ENCODE measurements at regions not wholly inside any gene's neighbourhood (a gene's known extent, or its start where the extent isn't known, plus 50 kb on each side); places are given as distances from the start of the nearest gene placed in this dataset.
"Not testable (repeated sequence)": the region's sequence is repeated elsewhere in the genome, so short reads cannot be mapped to it uniquely, and the experiment has no call there.

- no peak for DNase-seq
Measured at GRCh38 chr7:81210137-81211064, 291.6 kb upstream of the SEMA3C start.

DNA sequence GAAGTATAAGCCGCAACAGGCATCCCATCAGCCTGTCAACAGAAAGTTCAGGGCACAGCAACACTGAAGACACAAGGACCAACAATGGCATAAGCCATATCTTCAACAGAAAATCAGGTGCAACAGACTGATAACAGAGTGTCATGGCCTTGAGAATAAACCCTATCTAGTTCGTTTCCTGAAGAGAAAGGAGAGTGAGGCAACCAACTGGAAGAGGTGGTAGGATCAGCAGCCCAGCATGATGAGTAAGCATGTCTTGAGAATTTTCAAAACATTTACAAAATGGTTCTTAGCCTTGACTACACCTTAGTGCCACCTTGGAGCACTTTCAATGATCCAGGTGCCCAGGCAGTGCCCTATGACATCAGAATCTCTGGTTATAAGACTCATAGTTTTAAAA is 290.2 kb upstream of the SEMA3C start:
- no peak for DNase-seq

- no peak for DNase-seq
Measured at GRCh38 chr7:81207801-81208200, 288.9 kb upstream of the SEMA3C start.

- DNase-seq: no peak
Measured at GRCh38 chr7:81206667-81207360, 288.0 kb upstream of the SEMA3C start.

GRCh38 chr7:81206217-81206616 is 287.4 kb upstream of the SEMA3C start:
- no peak for DNase-seq

GRCh38 chr7:81201188-81201587 is 282.3 kb upstream of the SEMA3C start:
- no peak for DNase-seq

- no peak for DNase-seq
Measured at GRCh38 chr7:81198766-81199165, 279.9 kb upstream of the SEMA3C start.

GRCh38 chr7:81197266-81197665 is 278.4 kb upstream of the SEMA3C start:
- DNase-seq: no peak

GRCh38 chr7:81195033-81195432 is 276.2 kb upstream of the SEMA3C start:
- DNase-seq: no peak

DNA sequence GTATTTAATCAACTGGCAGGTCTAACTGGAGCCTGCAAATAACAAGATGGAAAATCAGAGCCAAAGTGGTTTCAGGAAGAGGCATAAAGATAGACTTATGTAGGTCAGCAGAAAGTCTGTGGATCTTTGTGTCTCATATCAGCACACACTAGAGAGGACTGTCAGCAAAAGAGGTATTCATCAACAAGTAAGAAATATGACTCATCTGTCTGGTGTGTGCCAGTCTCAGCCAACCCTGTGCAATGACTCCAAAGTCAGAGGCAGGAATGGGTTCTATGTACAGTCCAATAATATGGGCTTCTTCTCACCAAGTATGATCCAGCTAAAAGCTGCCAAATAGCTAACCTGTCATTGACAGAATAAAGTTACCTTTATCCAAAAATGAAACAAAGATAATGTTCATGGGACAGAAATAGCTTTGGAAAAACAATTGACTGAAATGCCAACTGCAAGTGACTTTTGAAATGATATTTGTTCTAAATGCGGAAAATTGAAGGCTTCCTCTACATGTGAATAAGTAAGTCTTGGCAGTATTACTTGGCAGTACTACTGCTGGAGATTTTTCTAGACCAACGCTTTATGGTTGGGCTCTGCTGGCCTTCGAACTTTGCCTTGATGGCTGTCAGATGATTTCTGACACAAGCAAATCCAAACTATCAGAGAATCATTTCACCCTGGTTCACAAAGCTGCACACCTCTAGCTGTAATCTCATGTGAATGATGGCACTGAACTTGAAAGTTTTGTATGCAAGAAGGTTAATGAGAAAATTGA is 272.3 kb upstream of the SEMA3C start:
- no peak for DNase-seq

GRCh38 chr7:81187753-81188152 is 268.9 kb upstream of the SEMA3C start:
- no peak for DNase-seq

- DNase-seq: no peak
Measured at GRCh38 chr7:81186691-81187090, 267.8 kb upstream of the SEMA3C start.

GRCh38 chr7:81185072-81185471 is 266.2 kb upstream of the SEMA3C start:
- DNase-seq: no peak

GRCh38 chr7:81183326-81183725 is 264.5 kb upstream of the SEMA3C start:
- no peak for DNase-seq

- not testable (repeated sequence) for DNase-seq
Measured at GRCh38 chr7:81182056-81182455, 263.2 kb upstream of the SEMA3C start.

DNA sequence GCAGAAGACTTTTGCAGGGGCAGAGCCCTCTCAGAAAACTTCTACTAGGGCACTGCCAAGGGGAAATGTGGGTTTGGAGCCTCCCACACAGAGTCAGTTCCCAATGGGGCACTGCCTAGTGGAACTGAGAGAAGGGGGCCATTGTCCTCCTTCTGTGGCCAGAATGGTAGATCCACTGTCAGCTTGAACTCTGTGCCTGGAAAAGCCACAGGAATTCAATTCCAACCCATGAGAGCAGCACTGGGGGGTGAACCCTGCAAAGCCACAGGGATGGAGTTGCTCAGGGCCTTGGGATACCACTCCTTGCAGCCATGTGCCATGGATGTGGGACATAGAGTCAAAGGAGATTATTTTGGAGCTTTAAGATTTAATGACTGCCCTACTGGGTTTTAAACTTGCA is 262.2 kb upstream of the SEMA3C start:
- DNase-seq: no peak

GRCh38 chr7:81180573-81180972 is 261.7 kb upstream of the SEMA3C start:
- DNase-seq: no peak

DNA sequence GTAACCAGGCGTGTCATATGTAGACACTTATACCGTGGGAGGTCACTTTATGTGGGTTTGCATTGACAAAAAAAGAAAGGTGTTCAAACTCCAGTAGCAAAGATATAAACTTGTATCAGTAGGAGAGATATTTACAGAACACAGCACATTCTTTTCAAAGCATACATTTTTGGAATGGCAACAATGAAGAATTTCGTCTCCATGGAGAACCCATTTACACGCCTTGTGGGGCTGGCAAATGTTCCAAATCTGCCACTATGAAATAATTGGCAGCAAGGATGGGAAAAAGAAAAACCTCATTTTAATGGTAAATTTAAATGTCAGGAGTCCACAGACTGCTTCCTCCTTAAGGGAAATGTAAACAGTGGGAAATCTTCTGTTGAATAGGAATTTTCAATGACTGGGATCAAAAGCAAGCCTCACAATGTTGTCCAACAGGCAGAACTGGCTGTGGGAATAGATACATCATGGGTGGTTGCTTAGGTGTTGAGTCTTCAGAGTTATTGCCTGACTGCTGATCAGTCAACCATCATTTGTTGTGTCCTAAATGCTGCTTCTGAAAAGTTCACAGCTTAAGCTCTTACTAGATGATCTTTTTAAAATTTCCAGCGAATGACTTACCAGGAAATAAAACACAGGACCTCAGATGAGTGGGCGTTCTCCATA is 256.6 kb upstream of the SEMA3C start:
- peak; percentile 97 for DNase-seq

DNA sequence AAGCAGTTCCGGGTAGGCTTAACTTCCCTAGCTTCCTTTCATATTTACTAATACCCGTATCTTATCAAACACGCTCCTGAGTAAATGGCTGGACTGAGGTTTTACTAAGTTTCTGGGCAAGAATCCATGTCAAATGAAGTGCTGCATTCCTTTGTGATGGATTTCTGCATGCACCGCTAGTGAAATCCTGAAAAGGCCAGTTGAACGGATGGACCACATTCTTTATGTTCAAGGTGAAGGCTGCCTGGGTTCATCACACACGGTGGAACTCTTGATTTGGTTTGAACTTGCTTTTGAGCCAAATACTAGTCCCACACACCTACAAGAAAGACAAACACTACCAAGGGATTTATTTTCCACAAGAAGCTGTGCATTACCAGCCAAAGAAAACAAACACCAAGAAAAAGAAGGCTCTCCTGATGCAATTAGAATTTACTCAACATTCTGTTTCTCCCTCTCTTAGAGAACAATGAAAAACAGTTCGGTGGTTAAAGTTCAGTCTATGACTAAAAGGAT is 255.0 kb upstream of the SEMA3C start:
- DNase-seq: no peak

GRCh38 chr7:81170291-81170690 is 251.4 kb upstream of the SEMA3C start:
- DNase-seq: no peak

- no peak for DNase-seq
Measured at GRCh38 chr7:81167934-81168333, 249.1 kb upstream of the SEMA3C start.

DNA sequence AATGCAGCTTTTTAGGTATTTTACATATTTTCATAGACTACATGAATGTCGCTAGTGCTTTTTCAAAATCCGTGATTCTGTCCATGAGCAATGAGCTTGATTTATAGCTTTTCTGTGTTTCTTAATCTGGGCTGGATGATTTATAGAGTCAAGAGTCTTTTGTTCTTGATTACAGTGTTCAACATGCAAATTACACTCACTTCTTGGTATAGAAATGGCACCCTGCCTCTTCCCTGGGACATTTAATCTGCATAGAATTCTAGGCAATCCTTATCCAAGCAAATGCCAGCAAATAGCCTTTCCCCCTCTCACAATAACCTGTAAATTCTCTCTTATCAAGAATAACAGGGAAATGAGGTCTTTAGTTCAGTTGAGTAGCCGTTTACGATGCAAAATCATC is 246.2 kb upstream of the SEMA3C start:
- no peak for DNase-seq
